HepG2 (cell line): ENCODE measurements at regions not wholly inside any gene's neighbourhood (a gene's known extent, or its start where the extent isn't known, plus 50 kb on each side); places are given as distances from the start of the nearest gene placed in this dataset.
"Not testable (repeated sequence)": the region's sequence is repeated elsewhere in the genome, so short reads cannot be mapped to it uniquely, and the experiment has no call there.

ENCODE experiments used
- ATAC-seq: fragments of 200-7000 bp; cut with Tn5 transposase; 3 replicates; pipeline ENCODE4 v1.9.1; 2020; ENCODE audit warnings: mild to moderate bottlenecking, moderate library complexity
- BruUV-seq: library from RNA; stranded (reverse); fragments of 400-500 nt; replicated peaks from 2 replicates; lab custom pipeline; 2021; lab: Mats Ljungman, UMichigan
- CTCF ChIA-PET: fragments of 300-600 bp; formaldehyde crosslinking; extraction: SDS; loops from one replicate; lab custom pipeline; 2021; ENCODE audit warnings: low total read pairs, inconsistent platforms, low intra/inter-chr PET ratio; lab: Yijun Ruan, JAX
- POLR2A ChIA-PET: fragments of 350-600 bp; sonication (Branson Sonifier 250); formaldehyde crosslinking; loops from one replicate; lab custom pipeline; 2020; ENCODE audit warnings: antibody characterized with exemption, inconsistent platforms; lab: Yijun Ruan, JAX
- DNase-seq: peaks from one replicate; pipeline ENCODE4 v3.0.0-alpha.2; 2015; ENCODE audit warnings: low spot score
- FAIRE-seq: peaks from 3 replicates; lab custom pipeline; 2011; peaks lifted over from hg19 to GRCh38; lab: Jason Lieb, UNC
- H2AFZ ChIP-seq: one replicate; pipeline ENCODE4 v1.6.1; 2011; ENCODE audit warnings: low read length, inconsistent platforms
- H3K27ac ChIP-seq: fragments of 300-600 bp; 3 replicates; pipeline ENCODE4 v1.8.0; 2011; ENCODE audit warnings: mixed run types, mild to moderate bottlenecking, mixed read lengths, low read length, inconsistent platforms; ENCODE audit not compliant: insufficient read depth; ENCODE audit errors: extremely low read length
- H3K27me3 ChIP-seq, 2 experiments: fragments of 200-600 bp in 1 of 2; 2 replicates in 1 of 2; 3 replicates in 1 of 2; pipeline versions ENCODE4 v1.6.0 to v1.8.0; 2011; ENCODE audit warnings: low read length in 2 of 2, mild to moderate bottlenecking in 2 of 2, moderate library complexity in 2 of 2, inconsistent platforms in 1 of 2; ENCODE audit not compliant: insufficient read depth in 2 of 2, control insufficient read depth in 1 of 2
- H3K36me3 ChIP-seq, 2 experiments: fragments of 200-600 bp in 1 of 2; replicated peaks in 1 of 2; 2 replicates in 1 of 2; 3 replicates in 1 of 2; pipeline versions ENCODE4 v1.5.1 to v1.8.0; 2011; ENCODE audit warnings: low read length in 2 of 2, inconsistent platforms in 1 of 2; ENCODE audit not compliant: insufficient read depth in 2 of 2, control insufficient read depth in 1 of 2
- H3K4me1 ChIP-seq: 2 replicates; pipeline ENCODE4 v1.5.1; 2012; ENCODE audit warnings: low read length, inconsistent platforms; ENCODE audit not compliant: insufficient read depth
- H3K4me2 ChIP-seq: 2 replicates; pipeline ENCODE4 v1.6.0; 2011; ENCODE audit warnings: low read depth, low read length, inconsistent platforms
- H3K4me3 ChIP-seq, 3 experiments: fragments of 200-600 bp in 1 of 3; sonication (generic), shearing (Covaris generic) in 1 of 3; replicated peaks in 1 of 3; 2 replicates each; pipeline ENCODE4 v1.5.1; 2011 to 2016; ENCODE audit warnings: low read length in 3 of 3, inconsistent platforms in 2 of 3, low read depth in 2 of 3, mild to moderate bottlenecking in 2 of 3, control low read depth in 1 of 3, mixed read lengths in 1 of 3; ENCODE audit not compliant: insufficient read depth in 1 of 3
- H3K79me2 ChIP-seq: one replicate; pipeline ENCODE4 v1.6.1; 2011; ENCODE audit warnings: low read length, inconsistent platforms; ENCODE audit not compliant: insufficient read depth
- H3K9ac ChIP-seq: 2 replicates; pipeline ENCODE4 v1.6.0; 2011; ENCODE audit warnings: mild to moderate bottlenecking, low read depth, low read length, inconsistent platforms; ENCODE audit not compliant: insufficient read depth
- H3K9me3 ChIP-seq: 2 replicates; pipeline ENCODE4 v1.5.1; 2012; ENCODE audit warnings: mild to moderate bottlenecking, low read length
- H4K20me1 ChIP-seq: 2 replicates; pipeline ENCODE4 v1.6.0; 2011; ENCODE audit warnings: inconsistent platforms, mild to moderate bottlenecking, low read length, moderate library complexity; ENCODE audit not compliant: insufficient read depth
- CCAR2 ChIP-seq: fragments of 200-400 bp; formaldehyde crosslinking; optimal IDR thresholded peaks from 2 replicates; pipeline ENCODE3; 2018; ENCODE audit warnings: low read depth, mild to moderate bottlenecking, low read length, moderate library complexity
- DNMT1 ChIP-seq: sonication (generic); formaldehyde crosslinking; IDR thresholded peaks from 2 replicates; pipeline ENCODE4 v1.5.1; 2020; ENCODE audit warnings: mild to moderate bottlenecking, missing genetic modification reagents
- FLYWCH1 ChIP-seq: sonication (generic); formaldehyde crosslinking; IDR thresholded peaks from 2 replicates; pipeline ENCODE4 v1.8.1; 2023; ENCODE audit warnings: mild to moderate bottlenecking, missing genetic modification reagents
- FOXJ3 ChIP-seq: sonication (generic); formaldehyde crosslinking; IDR thresholded peaks from 2 replicates; pipeline ENCODE4 v1.4.0; 2020; ENCODE audit warnings: missing genetic modification reagents, mild to moderate bottlenecking, borderline replicate concordance
- FOXK2 ChIP-seq: fragments of 450-650 bp; IDR thresholded peaks from 2 replicates; pipeline ENCODE4 v1.6.1; 2016
- MAFK ChIP-seq, 2 experiments: IDR thresholded peaks in 1 of 2; conservative IDR thresholded peaks in 1 of 2; 2 replicates each; pipeline ENCODE4 v1.6.1; 2011; ENCODE audit warnings: improper control_type of control experiment in 2 of 2, low read length in 2 of 2
- NR2C2 ChIP-seq: sonication (generic); formaldehyde crosslinking; IDR thresholded peaks from 2 replicates; pipeline ENCODE4 v1.4.0; 2020; ENCODE audit warnings: missing genetic modification reagents, mild to moderate bottlenecking, moderate library complexity, borderline replicate concordance
- RFXAP ChIP-seq: sonication (generic); formaldehyde crosslinking; IDR thresholded peaks from 2 replicates; pipeline ENCODE4 v1.4.0; 2020; ENCODE audit warnings: missing genetic modification reagents, borderline replicate concordance
- SMYD3 ChIP-seq: sonication (generic); formaldehyde crosslinking; IDR thresholded peaks from 2 replicates; pipeline ENCODE4 v1.8.1; 2023; ENCODE audit warnings: mild to moderate bottlenecking, missing genetic modification reagents
- ZIK1 ChIP-seq: sonication (generic); formaldehyde crosslinking; IDR thresholded peaks from 2 replicates; pipeline ENCODE4 v1.5.0; 2020; ENCODE audit warnings: mild to moderate bottlenecking, low read depth, missing genetic modification reagents, borderline replicate concordance
- ZNF274 ChIP-seq: sonication (generic); formaldehyde crosslinking; IDR thresholded peaks from 2 replicates; pipeline ENCODE4 v1.5.1; 2020; ENCODE audit warnings: mild to moderate bottlenecking, missing genetic modification reagents
- ZNF607 ChIP-seq: sonication (generic); formaldehyde crosslinking; IDR thresholded peaks from 2 replicates; pipeline ENCODE4 v1.5.1; 2020; ENCODE audit warnings: missing genetic modification reagents, mild to moderate bottlenecking, borderline replicate concordance
- ZNF615 ChIP-seq: sonication (generic); formaldehyde crosslinking; IDR thresholded peaks from 2 replicates; pipeline ENCODE4 v1.5.0; 2020; ENCODE audit warnings: mild to moderate bottlenecking, missing genetic modification reagents, borderline replicate concordance
- ZNF761 ChIP-seq: sonication (generic); formaldehyde crosslinking; conservative IDR thresholded peaks from 2 replicates; pipeline ENCODE4 v1.4.0; 2020; ENCODE audit warnings: mild to moderate bottlenecking, missing genetic modification reagents
- ZNF766 ChIP-seq: sonication (generic); formaldehyde crosslinking; IDR thresholded peaks from 2 replicates; pipeline ENCODE4 v1.5.0; 2020; ENCODE audit warnings: missing genetic modification reagents, borderline replicate concordance
- ZNF790 ChIP-seq: sonication (generic); formaldehyde crosslinking; IDR thresholded peaks from 2 replicates; pipeline ENCODE4 v1.8.0; 2022; ENCODE audit warnings: missing genetic modification reagents, mild to moderate bottlenecking, borderline replicate concordance
- ZNF883 ChIP-seq: sonication (generic); formaldehyde crosslinking; IDR thresholded peaks from 2 replicates; pipeline ENCODE4 v1.5.1; 2020; ENCODE audit warnings: mild to moderate bottlenecking, missing genetic modification reagents; ENCODE audit errors: not compliant biosample characterization
- ZNF891 ChIP-seq: sonication (generic); formaldehyde crosslinking; IDR thresholded peaks from 2 replicates; pipeline ENCODE4 v1.5.0; 2020; ENCODE audit warnings: mild to moderate bottlenecking, missing genetic modification reagents
- ZSCAN20 ChIP-seq: sonication (generic); formaldehyde crosslinking; IDR thresholded peaks from 2 replicates; pipeline ENCODE4 v1.4.0; 2020; ENCODE audit warnings: missing genetic modification reagents, mild to moderate bottlenecking, borderline replicate concordance
- WGBS: methylation state at CpG from one replicate; pipeline ENCODE4 v1.1.6; 2017; ENCODE audit warnings: low lambda C conversion rate; 5-methylcytosine and 5-hydroxymethylcytosine counted together
- in situ Hi-C: cut with HindIII; loops from 2 replicates; pipeline ENCODE4 v1.10.0; 2017; ENCODE audit warnings: low pct_unique_long_range_greater_than_20kb; ENCODE audit not compliant: extremely low pct_ligation_motif_present
- intact Hi-C: fragments of 100-400 bp; cut with micrococcal nuclease; formaldehyde crosslinking; loops from one replicate; pipeline ENCODE4 v1.10.0; 2022; ENCODE audit not compliant: unreplicated experiment

DNA sequence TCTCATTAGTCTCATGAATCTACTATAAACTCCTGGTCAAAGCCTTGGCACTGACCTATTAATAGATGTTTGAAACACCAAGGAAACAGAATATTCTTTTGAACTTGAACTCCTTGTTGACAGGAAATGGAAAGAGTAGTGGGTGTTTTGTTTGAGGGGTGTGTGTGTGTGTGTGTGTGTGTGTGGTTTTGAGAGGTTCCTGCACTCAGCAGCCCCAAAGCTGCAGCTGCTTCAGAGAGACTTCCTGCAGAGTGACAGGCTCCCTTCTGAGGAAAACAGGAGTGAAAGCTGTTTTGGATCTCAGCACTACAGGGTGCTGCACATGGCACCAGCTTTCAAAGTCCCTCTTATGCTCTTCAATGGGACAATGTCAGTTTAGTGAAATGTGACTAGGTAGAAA lies 546.5 kb upstream of the STEAP1 start (continued):
- TF ChIP-seq DNMT1 (no peak), ZNF883 (CRISPR knock-in tag) (no peak)

DNA sequence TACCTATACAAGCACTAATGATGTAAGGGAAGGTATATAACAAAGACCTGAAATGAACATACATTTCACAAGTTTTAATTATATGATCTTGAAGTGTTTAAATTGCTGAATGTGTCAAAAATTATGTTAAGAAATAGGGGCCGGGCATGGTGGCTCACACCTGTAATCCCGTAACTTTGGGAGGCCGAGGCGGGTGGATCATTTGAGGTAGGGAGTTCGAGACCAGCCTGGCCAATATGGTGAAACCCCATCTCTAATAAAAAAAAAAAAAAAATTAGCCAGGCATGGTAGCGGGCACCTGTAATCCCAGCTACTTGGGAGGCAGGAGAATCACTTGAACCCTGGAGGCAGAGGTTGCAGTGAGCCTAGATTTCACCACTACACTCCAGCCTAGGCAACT lies 537.4 kb upstream of the STEAP1 start:
- H3K4me3 ChIP-seq, H3K9me3 ChIP-seq, FAIRE-seq, DNase-seq, H3K36me3 ChIP-seq, H3K4me1 ChIP-seq, H3K4me2 ChIP-seq, H4K20me1 ChIP-seq, H3K9ac ChIP-seq, intact Hi-C loops, H3K27ac ChIP-seq, H3K27me3 ChIP-seq, POLR2A ChIA-PET, in situ Hi-C loops, ATAC-seq, CTCF ChIA-PET, BruUV-seq, H3K79me2 ChIP-seq, H2AFZ ChIP-seq: not testable (repeated sequence)
- 2% methylated on average over 6 of the region's 6 CpGs for WGBS
- TF ChIP-seq MAFK (conservative IDR thresholded peaks at IDR 0.05 in 1 of 2, IDR thresholded peaks at IDR 0.05 in 1 of 2; ENCODE audit: low read length in 2 of 2): peak in 1 of 2 experiments; percentile 23; a peak in 1 of 4 replicates

DNA sequence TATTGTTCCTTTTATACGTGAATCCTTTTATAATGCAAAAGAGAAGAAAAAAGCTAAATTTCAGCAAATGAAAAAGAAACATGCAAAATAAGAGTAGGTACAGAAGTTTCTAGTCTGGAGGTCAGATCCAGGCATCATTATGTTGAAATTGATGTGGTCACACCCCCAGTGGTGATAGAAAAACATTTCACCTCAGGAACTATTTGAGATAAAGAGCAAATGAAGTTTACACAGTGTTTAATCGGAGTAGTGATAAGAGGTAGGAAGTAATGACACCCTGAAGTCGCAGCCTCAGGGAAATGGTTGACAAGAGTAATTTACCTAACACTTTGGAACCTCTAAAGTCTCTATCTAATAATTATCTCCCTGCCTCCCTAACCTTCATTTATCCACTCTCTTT lies 536.0 kb upstream of the STEAP1 start:
- Histone ChIP-seq H4K20me1 (no peaks in the 10 kb centered on the region), H3K79me2 (no peaks in the 10 kb centered on the region), H3K27me3 (no peaks in the 10 kb centered on the region), H3K9ac (no peak overlapping the region), H3K36me3 (no peaks in the 10 kb centered on the region), H3K27ac (no peak overlapping the region), H3K4me1 (no peaks in the 10 kb centered on the region), H3K4me3 (no peak overlapping the region), H3K9me3 (no peaks in the 10 kb centered on the region; the same call in 1 of the 2 replicates), H2AFZ (no peak overlapping the region), H3K4me2 (no peak overlapping the region)
- ATAC-seq: no peak
- FAIRE-seq: no peak
- CTCF ChIA-PET: no interaction called here
- DNase-seq: no peak
- WGBS: 15% methylated on average over 3 of the region's 3 CpGs
- in situ Hi-C loops: no loop called here
- intact Hi-C loops: no loop called here
- TF ChIP-seq FLYWCH1 (CRISPR knock-in tag) (no peak), CCAR2 (no peak), ZNF274 (no peak), ZIK1 (CRISPR knock-in tag) (no peak), ZNF761 (CRISPR knock-in tag) (no peak), NR2C2 (CRISPR knock-in tag) (no peak), DNMT1 (no peak), ZSCAN20 (no peak), ZNF766 (CRISPR knock-in tag) (no peak), FOXJ3 (no peak), RFXAP (CRISPR knock-in tag) (no peak), ZNF891 (CRISPR knock-in tag) (no peak), ZNF790 (CRISPR knock-in tag) (no peak), ZNF607 (no peak), ZNF615 (CRISPR knock-in tag) (no peak), FOXK2 (no peak), SMYD3 (CRISPR knock-in tag) (no peak)
- POLR2A ChIA-PET: no interaction called here
- BruUV-seq: no TSS peak
